ENCODE measurements at regions not wholly inside any gene's neighbourhood (a gene's known extent, or its start where the extent isn't known, plus 50 kb on each side); places are given as distances from the start of the nearest gene placed in this dataset.

DNA sequence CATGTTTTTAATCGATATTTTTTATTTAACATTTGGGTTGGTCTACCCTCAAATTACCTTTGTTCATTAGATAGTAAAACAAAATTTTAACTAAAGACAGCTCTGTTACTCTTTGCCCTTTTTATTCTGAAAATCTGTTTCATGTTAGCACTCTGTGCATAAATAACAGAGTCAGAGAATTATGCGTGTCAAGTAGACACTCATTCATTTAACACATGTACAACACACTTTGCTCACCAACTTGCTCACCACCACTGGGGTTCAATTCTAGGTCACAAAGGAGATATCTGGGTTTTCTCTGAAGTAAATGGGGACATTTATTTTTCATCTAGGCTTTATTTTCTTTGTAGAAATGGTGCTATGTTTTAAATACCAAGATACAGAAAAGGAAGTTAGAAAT, 457.4 kb upstream of the SEMA3D start:
- Histone ChIP-seq H3K4me1 (ENCODE audit: low read depth, poor library complexity, severe bottlenecking) (no peaks in the 10 kb centered on the region), H3K9ac (no peak overlapping the region; the same call in 1 of the 2 replicates), H3K4me3 (IDR thresholded peaks at IDR 0.05; ENCODE audit: insufficient read depth, low read depth, low read length) (no peak overlapping the region), H3K4me2 (no peak overlapping the region), H3K36me3 (ENCODE audit: insufficient read depth) (no peaks in the 10 kb centered on the region), H4K20me1 (ENCODE audit: insufficient read depth) (no peaks in the 10 kb centered on the region), H3K27me3 (ENCODE audit: insufficient read depth, low read depth) (no peaks in the 10 kb centered on the region), H2AFZ (ENCODE audit: low read depth) (no peak overlapping the region), H3K79me2 (ENCODE audit: insufficient read depth, low read depth) (no peaks in the 10 kb centered on the region), H3K27ac (no peak overlapping the region)
- TF ChIP-seq, protein P1, sequence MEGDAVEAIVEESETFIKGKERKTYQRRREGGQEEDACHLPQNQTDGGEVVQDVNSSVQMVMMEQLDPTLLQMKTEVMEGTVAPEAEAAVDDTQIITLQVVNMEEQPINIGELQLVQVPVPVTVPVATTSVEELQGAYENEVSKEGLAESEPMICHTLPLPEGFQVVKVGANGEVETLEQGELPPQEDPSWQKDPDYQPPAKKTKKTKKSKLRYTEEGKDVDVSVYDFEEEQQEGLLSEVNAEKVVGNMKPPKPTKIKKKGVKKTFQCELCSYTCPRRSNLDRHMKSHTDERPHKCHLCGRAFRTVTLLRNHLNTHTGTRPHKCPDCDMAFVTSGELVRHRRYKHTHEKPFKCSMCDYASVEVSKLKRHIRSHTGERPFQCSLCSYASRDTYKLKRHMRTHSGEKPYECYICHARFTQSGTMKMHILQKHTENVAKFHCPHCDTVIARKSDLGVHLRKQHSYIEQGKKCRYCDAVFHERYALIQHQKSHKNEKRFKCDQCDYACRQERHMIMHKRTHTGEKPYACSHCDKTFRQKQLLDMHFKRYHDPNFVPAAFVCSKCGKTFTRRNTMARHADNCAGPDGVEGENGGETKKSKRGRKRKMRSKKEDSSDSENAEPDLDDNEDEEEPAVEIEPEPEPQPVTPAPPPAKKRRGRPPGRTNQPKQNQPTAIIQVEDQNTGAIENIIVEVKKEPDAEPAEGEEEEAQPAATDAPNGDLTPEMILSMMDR (conservative IDR thresholded peaks at IDR 0.05; ENCODE audit: low read depth, low read length) = no peak

DNA sequence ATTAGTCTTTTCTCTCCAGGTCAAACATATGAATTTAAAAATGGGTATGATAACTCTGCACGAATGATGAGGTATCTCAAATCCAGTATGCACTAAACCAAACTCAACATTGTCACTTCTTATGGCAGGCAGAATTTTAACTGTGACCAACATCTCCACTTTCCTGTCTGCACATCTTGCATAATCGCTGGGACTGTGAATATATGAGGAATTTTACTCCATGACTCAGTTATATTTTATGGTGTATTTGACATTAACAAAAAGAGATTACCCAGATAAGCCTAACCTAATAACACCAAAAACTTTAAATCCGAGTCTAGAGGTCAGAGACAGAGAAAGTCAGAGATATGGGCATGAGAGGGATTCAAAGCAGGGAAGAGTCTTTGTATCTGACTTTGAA, 454.5 kb upstream of the SEMA3D start:
- Histone ChIP-seq H2AFZ (ENCODE audit: low read depth) (no peak overlapping the region), H3K9ac (no peak overlapping the region), H4K20me1 (ENCODE audit: insufficient read depth) (no peaks in the 10 kb centered on the region), H3K4me2 (no peak overlapping the region), H3K36me3 (ENCODE audit: insufficient read depth) (no peaks in the 10 kb centered on the region), H3K4me3 (IDR thresholded peaks at IDR 0.05; ENCODE audit: insufficient read depth, low read depth, low read length) (no peak overlapping the region), H3K27ac (no peak overlapping the region), H3K79me2 (ENCODE audit: insufficient read depth, low read depth) (no peaks in the 10 kb centered on the region), H3K4me1 (ENCODE audit: low read depth, poor library complexity, severe bottlenecking) (no peaks in the 10 kb centered on the region), H3K27me3 (ENCODE audit: insufficient read depth, low read depth) (no peaks in the 10 kb centered on the region)
- TF ChIP-seq, protein P1 (conservative IDR thresholded peaks at IDR 0.05; ENCODE audit: low read depth, low read length) = no peak

DNA sequence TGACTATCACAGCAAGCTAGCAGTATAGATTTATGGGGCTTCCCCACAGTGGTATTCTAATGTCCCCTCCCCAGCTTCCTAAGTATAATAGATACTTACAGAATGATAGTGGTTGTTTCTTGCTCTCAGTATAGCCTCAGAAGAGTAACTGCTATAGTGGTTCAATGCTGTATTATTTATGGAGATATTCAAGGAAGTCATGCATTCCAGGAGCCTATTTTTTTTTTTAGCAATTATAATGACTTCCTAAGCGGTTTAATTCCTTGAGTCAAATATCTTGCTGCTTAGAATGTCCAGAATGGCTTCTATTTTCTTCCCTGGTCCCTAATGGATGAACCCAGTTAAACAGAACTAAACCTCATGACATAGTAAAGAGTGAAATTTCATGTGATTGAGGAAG, 451.5 kb upstream of the SEMA3D start:
- no peak overlapping the region for H3K4me2 ChIP-seq
- no peak overlapping the region for H3K9ac ChIP-seq
- TF ChIP-seq, protein P1 (conservative IDR thresholded peaks at IDR 0.05; ENCODE audit: low read depth, low read length) = no peak
- no peak overlapping the region for H3K4me3 ChIP-seq (IDR thresholded peaks at IDR 0.05; ENCODE audit: insufficient read depth, low read depth, low read length)
- H3K36me3 ChIP-seq (ENCODE audit: insufficient read depth) = no peaks in the 10 kb centered on the region
- no peaks in the 10 kb centered on the region for H3K27me3 ChIP-seq (ENCODE audit: insufficient read depth, low read depth)
- no peaks in the 10 kb centered on the region for H3K79me2 ChIP-seq (ENCODE audit: insufficient read depth, low read depth)
- H2AFZ ChIP-seq (ENCODE audit: low read depth) = no peak overlapping the region
- no peaks in the 10 kb centered on the region for H3K4me1 ChIP-seq (ENCODE audit: low read depth, poor library complexity, severe bottlenecking)
- no peaks in the 10 kb centered on the region for H4K20me1 ChIP-seq (ENCODE audit: insufficient read depth)
- no peak overlapping the region for H3K27ac ChIP-seq

DNA sequence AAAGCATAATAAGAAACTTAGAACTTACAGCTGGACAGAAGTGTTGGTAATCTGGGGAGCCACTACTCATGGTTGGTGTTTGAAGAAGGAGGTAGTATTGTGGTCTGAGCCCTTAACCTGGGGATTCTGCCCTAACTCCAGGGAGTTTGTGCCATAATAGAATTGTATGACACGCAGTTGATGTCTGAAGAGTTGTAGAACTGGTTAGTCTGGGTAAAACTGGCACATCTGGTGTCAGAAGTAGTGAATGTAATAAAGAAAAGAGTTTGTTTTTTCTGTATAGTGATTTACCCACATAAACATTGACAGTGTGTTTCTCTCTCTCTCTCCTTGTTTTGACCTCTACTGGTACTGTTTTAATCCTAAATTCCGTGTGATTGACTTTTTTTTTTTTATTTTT, 448.1 kb upstream of the SEMA3D start:
- H3K27ac ChIP-seq = no peak overlapping the region
- H3K4me3 ChIP-seq (IDR thresholded peaks at IDR 0.05; ENCODE audit: insufficient read depth, low read depth, low read length) = no peak overlapping the region
- no peak overlapping the region for H2AFZ ChIP-seq (ENCODE audit: low read depth)
- no peaks in the 10 kb centered on the region for H3K4me1 ChIP-seq (ENCODE audit: low read depth, poor library complexity, severe bottlenecking)
- no peaks in the 10 kb centered on the region for H3K79me2 ChIP-seq (ENCODE audit: insufficient read depth, low read depth)
- no peak overlapping the region for H3K4me2 ChIP-seq
- H3K9ac ChIP-seq = no peak overlapping the region
- no peaks in the 10 kb centered on the region for H3K27me3 ChIP-seq (ENCODE audit: insufficient read depth, low read depth)
- H4K20me1 ChIP-seq (ENCODE audit: insufficient read depth) = no peaks in the 10 kb centered on the region
- no peaks in the 10 kb centered on the region for H3K36me3 ChIP-seq (ENCODE audit: insufficient read depth)
- TF ChIP-seq, protein P1 (conservative IDR thresholded peaks at IDR 0.05; ENCODE audit: low read depth, low read length) = no peak
